ENCODE measurements at regions not wholly inside any gene's neighbourhood (a gene's known extent, or its start where the extent isn't known, plus 50 kb on each side); places are given as distances from the start of the nearest gene placed in this dataset.

DNA sequence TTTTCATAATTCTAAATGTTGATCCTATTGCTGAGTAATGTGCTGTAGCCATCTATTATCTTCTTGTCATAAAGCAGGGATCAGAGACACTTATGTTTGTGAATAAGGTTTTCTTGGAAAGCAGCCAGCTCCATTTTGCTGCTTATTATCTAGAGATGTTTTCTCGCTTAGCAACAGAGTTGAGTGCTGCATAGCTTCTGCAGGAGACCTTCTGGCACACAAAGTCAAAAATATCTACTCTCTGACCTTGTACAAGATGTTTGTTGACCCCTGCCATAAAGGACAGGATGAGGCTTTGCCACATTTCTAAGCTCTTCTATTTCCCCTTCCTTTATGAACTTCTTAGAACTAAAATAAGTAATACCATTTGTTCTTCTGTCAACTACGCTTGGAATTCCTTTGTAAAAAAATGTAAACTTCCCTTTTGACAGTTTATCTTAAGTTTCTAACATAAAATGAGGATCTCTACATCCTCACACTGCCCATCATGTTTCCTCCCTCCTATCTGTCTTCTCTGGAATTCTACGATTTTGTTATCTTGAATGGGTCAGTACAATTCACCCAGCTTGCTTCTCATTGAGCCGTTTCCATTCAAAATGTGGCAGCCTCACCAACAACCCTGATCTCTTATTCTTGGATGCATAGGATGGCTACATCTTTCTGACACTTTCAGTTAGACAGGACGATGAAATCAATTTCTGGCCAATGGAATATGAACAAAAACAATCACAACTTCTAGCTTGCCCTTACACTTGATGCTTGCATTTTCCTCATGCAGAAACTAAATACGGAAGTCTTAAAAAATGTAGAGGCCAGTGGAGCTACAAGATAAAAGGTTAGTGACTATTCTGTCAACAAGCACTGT, 1377.0 kb downstream of the SUCLG1 start:
- DNase-seq: peak; percentile 89

DNA sequence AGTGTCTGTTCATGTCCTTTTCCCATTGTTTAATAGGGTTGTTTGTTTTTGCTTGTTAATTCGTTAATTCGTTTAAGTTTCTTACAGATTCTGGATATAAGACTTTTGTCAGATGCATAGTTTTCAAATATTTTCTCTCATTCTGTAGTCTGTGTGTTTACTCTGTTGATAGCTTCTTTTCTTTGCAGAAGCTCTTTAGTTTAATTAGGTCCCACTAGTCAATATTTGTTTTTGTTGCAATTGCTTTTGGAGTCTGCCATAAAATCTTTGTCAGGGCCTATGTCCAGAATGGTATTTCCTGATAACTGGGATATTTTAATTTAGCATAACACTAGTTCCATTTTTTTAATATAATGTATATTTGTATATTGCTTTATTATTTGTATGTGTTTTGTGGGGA, 1380.1 kb downstream of the SUCLG1 start:
- DNase-seq: no peak

DNA sequence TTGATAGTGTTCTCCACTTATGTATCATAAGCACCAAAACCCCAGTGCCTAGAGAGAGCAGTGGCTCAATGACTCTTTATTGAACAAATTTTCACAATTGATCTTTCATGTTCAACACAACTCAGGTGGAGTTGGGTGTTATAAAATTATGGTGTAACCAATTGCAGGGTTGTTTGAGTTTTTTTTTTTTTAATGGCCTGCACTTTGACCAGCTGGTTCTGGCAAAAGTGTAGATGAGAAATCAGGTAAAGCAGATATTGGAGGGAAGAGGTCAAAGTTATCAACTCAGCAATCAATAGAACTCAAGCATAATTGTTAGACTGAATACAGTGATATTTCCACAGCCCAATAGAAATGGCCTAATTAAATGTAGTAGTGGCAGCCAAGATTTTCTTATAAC, 1386.3 kb downstream of the SUCLG1 start:
- DNase-seq: no peak

DNA sequence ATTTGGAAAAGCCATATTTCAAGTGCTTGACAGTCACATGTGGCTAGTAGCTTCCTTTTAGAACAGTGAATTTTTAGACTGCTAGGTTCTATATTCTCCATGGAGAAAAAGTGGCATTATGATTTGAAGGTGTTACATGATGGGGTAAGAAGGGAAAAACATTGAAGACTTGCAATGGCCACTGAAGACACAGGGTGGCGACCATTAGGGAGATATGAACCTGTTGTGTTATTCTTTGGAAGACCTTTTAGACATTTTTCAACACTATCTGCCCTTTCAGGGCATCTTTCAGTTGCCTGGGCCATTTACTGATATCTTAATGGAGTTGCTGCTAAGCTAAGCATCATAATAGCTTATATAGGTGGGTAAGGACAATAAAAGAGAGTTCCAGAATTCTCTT, 1387.2 kb downstream of the SUCLG1 start:
- DNase-seq: no peak

DNA sequence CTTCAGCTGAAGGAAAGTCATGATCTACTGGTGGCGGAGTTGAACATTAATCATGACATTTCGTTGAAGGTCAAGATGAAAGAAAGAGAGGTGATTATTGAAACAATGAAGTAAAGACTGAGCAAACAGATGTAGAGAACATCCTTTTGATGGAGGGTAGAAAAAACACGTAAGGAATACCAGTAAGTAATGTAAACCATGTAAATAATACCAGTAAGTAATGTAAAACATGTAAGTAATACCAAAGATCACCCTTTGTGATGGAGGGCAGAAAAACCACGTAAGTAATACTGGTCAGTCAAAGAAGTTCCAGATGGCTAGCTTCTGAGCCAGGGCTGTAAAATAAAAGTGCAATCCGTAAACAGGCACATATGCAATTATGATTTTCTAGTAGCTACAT, 1387.7 kb downstream of the SUCLG1 start:
- DNase-seq: no peak

DNA sequence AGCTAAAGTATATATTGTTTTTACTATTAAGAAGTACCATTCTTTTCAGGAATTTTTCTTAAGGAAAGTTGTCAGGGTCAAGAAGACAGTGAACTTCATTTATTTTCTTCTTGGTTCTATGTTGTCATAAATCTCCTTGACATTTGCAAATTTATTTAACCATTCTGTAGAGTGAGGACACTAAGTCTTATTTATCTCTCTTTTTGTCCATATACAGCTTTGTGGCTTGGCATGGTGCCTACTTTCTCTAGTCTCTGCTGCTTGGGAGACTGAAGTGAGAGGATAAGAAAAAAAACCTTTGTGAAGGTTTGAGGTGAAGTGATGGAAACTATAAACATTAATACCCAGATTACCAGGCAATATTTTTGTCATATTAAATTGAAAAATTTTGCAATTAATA, 1389.4 kb downstream of the SUCLG1 start:
- DNase-seq: no peak

DNA sequence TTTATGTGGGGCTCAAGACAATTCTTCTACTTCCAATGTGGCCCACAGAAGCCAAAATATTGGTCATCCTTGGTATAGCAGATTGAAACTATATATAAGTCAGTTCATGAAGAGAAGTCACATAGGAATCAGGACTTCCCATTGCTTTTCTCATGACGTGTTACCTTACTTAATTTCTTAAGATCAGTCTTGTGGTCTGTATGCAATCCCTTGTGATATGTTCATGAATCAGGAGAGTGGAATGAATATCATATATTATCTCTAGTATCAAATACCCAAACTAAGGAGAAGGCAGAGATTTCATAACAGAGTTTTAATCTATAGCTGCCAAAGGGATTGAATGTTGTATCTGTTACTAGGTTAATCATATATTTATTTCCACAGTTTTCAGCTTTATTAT, 1390.4 kb downstream of the SUCLG1 start:
- DNase-seq: no peak

DNA sequence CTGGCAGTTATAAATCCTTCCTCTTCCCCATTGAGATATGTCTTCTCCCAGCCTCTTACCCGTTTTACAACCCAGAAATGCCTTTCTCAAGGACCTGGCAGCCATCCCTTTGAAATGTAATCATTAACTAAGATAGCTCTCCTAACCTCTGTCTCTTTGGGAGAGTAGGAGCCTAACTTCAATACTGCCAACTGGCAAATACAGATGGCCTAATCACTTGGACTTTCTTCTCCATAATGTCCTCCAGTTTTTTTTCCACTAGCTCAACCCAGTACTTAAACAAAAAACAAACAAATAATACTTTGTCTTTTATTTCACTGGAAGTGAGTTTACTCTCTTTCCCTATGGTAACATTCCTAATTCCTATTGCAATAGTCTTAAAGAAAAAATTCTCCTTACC, 1391.1 kb downstream of the SUCLG1 start:
- no peak for DNase-seq

DNA sequence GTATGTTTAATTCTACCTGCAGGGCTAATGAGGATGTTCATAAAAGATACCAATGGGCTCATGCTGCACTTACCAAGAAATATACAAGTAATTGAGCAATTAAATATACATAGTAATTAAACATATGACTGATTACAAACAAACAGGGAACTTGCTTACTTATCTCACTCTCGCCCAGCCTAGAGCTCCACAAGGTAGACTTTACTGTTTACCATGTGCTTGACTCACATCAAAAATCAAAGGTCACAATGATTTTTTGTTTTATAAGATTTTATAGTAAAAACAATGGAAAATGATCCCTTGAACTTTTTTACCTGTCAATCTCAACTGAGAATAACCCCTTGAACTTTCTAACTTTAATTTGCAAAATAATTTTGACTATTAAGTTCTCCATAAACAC, 1395.1 kb downstream of the SUCLG1 start:
- DNase-seq: no peak

DNA sequence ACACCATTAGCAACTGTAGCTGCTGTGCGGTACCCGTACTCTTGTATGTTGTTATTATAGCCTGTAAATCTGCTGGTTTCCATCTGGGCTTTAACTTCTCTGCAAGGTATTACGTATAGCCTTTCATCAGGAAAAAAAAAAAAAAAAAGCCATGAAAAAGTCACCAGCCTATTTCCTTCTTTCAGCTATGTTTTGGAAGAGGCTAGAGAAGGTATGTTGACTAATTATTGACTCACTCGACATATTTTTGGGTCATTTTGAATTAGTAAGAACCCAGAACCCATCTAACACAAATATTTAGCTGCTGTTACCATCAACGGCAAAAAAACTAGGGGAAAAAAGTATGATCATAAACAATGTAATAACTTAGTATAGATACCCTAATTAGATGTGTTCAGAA, 1395.6 kb downstream of the SUCLG1 start:
- no peak for DNase-seq

DNA sequence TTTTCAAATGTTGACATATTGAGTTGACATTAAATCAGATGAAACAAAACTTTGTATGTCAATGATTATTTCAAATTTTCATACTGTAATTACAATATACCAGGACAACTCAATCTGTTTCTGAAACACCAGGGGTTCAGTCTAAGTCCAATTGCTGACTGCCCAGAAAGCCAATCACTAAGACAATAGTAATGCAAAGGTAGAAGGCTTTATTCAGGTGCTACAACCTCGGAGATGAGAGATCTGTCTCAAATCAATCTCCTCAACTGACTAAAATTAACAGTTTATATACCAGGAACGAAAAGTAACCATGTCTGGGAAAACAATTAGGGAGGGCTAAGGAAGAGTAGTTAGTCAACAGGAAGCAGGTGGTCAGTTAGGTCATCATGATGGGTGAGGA, 1400.4 kb downstream of the SUCLG1 start:
- no peak for DNase-seq

DNA sequence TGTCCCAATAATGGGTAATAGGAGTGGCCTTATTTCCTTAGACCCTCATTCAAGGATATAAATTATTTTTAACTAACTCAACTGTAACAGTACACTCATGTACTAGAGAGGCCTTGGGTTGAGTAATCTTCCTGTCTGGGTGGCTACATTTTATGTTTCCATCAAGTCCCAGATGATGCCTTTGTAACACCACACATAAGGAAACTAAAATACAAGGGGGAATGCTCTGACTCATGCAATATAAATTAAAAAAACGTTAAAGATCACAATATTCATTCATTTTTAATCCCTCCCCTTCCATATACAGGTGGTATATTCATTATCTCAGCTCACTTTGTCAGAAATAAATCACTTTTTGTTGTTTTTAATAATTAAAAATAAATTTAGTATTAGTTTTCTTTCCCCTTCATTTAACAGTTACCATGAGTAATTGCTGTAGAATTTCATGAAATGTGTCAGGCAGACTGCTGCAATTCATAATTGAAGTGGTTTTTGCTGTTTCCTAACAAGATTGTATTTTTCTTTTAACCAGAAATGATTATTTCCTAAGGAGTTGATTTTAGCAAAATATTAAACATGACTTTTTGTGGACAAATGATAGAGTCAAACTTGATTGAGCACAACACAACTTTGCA, 1403.6 kb downstream of the SUCLG1 start:
- DNase-seq: no peak

DNA sequence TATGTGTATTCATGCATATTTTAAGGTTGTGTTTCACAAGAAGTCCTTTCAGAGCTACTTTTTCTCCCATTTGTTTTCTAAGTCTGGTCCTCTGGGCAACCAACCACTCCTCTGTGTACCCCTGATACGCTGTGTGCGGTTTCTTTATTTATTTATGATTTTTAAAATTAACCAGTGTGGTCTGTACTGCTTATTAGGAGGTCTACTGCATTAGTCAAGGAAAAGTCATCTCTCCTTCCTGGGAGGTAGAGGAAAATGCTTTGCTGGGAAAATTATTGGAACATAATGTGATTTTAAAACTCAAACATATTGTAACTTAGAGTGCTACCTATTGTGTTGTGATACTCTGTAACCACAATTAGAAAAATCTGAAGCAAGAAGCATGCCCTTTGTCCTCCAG, 1404.3 kb downstream of the SUCLG1 start:
- DNase-seq: no peak

DNA sequence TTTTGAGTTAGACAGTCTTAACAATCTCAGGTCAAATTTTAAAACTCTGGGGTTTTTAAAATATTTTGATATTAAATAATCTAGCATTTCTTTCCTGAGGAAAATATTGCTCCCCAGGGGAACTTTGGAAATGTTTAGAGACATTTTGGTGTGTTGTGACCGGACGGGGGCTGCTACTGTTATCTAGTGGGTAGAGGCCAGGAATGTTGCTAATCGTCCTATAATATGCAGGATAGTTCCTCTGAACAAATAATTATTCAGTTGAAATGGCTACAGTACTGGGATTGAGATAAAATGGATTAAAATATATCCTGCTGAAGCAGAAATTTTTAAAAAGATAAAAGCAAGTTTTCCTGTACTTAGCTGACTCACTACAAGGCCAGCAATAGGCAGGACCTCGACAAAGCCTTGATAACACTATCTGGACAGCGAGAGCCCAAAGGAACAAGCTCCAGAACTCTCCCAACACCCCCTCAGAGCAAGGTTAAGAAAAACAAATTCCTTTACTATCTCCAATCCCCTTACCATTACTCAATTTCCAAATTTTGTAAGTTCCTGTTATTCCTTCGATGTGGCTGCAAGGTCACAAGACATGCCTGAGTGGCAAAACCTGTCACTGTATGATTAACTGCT, 1407.4 kb downstream of the SUCLG1 start:
- DNase-seq: no peak

DNA sequence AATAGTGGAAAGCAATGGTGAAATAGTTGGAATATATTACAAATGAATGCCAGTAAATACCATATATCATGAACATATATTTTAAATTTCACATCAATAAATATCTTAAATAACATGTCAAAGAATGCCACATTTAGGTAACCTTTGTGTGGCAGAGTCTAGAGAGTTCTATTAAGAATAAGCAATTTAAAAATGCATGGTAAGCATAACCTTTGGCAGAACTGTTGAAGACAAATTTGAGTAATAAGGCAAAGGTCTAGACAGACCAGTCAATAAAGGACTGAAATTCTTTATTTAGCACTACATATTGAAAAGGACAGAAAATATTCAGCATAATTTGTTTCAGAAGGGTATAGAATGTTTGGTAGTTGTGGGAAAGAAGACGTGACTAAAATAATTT, 1417.0 kb downstream of the SUCLG1 start:
- no peak for DNase-seq

DNA sequence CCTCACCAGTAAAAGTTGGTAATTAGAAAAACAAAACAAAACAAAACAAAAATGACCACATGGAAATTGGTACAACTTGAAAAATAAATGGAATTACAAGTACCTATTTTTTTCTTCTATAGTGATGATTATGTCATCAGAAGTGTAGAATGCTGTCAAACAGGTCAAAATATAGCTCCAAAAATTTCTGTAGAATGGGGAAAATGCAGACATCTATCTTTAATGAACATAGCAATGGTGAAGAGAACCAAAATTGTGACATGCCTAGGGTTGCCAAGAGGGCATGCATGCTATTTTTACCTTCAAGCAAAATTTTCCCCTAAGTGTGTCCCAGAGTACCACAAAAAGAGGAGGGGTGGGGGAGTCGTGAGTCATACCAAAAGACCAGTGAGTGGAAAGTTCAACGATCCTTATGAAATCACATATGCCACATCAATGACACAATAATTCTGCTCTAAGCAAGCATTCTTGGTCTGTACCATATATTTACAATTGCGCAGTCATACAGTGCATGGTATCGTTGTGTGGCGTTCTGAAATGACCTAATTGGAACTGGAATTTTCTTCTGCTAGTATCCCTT, 1436.4 kb downstream of the SUCLG1 start:
- DNase-seq: no peak

DNA sequence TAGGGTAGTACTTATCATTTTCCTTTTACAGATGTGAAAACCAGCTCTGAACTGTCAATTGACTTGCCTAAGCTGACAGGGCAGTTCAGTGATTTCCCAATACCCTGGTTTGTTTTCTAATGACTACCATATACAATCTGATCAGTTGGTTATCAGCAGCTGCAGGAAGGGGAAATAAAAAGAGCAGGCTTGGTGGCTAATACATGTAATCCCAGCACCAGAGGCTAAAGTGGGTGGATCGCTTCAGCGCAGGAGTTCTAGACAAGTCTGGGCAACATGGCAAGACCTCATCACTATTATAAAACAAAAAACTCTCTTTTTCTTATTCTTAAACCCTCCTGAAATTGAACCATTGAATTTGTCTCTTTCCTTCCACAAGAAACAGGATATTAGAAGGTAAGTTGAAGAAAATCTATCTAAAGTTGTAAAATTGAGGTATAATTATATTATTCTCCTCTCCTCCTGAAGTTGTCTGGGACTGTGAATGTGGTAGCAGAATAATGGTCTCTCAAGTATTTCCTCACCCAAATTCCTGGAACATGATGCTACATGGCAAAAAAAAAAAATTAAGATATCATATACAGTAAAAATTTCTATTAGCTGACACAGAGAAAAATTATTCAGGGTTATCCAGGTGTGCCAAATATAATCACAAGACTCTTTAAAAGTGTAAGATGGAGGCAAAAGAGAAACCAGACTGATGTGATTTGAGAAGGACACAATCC, 1441.6 kb downstream of the SUCLG1 start:
- no peak for DNase-seq

DNA sequence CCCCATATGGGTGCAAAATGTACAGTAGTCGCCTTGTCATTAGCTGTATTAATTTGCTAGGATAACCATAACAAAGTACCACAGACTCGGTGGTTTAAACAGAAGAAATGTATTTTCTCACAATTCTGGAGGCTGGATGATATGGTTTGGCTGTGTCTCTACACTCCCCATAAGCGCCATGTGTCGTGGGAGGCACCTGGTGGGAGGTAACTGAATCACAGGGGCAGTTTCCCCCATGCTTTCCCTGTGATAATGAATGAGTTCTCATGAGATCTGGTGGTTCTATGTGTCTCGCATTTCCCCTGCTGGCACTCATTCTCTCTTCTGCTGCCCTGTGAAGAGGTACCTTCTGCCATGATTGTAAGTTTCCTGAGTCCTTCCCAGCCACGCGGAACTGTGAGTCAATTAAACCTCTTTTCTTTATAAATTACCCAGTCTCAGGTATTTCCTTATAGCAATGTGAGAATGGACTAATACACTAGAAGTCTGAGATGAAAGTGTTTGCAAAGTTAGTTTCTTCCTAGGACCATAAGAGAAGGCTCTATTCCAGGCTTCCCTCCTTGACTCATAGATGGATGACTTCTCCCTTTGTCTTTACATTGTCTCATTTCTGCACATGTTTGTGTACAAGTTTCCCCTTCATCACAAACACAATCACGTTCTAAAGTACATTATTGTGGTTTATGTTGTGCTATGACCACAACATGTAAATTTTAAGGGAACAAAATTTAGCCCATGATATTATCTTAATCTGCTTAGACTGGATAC, 1442.6 kb downstream of the SUCLG1 start:
- no peak for DNase-seq

DNA sequence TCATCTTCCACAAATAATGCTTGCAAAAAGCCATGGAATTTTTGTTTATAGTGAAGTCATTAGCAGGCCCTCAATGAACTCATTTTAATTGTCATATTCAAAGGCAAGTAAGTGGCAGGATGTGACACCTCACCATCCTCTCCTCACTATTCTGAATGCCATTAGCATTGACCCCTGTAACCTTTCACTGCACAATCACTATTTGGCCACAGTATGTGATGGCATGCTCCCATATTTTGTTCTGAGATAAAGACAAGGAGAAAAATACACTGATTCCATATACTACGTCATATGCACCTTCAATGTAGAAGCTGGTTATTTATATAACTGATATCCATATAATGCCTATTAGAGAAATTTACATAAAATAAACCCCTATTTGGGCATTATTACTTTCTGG, 1443.2 kb downstream of the SUCLG1 start:
- DNase-seq: no peak

DNA sequence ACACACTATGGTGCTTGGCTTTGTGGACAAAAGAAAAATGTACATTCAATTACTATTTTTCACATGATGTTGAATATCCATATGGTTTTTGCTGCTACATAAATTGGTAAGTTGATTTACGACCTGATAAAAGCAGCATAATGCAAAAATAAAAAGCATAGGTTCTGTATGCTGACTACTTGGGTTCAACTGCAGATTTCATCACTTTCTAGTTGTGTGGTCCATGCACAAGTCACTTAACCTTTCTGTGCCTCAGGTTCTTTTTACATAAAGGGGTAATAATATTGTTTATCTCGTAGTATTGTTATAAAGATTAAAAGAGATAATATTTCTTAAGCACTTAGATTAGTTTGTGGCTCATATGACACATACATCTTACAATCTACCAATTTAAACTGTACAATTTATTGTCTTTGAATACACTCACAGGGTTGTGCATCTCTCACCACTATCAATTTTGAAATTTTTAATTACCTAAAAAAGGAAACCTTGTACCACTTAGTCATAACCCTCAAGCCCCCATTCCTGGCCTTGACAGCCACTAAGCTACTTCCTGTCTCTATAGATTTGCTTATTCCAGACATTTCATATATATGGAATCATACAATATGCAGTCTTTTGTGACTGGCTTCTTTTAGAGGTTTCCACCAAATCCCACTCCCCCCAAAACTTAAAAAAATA, 1443.9 kb downstream of the SUCLG1 start:
- no peak for DNase-seq

DNA sequence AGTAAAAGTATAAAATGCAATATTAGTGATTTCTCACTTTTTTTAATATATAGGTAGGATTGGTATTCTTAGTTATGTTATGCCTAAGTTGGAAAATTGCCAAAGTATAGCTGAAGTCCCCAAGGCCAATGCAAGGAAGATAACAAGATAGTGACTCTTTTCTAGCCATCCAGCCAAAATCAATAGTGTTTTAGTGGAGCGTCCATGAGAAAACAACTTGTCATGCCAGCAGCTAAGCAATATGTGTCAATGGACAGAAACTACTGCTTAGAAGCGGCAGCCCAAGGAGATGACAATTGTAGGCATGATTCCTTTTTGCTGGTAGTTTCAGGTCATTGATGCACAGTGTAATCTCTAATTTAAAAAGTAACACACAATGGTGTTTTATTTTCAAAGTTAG, 1444.6 kb downstream of the SUCLG1 start:
- DNase-seq: no peak

DNA sequence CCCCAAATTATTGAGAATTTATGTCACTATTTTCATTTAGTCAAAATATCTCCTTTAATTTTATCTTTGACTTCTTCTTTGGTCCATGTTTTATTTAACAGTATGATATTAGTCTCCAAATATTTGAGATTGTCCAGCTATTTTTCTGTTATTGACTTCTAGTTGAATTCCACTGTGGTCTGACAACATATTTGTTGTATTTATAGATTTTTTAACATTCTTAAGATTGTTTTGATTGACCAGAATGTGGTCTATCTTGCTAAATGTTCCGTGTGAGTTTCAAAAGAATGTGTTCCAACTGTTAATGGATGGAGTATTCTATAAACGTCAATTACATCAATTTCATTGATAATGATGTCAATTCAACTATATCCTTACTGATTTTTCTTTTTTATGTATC, 1452.1 kb downstream of the SUCLG1 start:
- no peak for DNase-seq

Measured in NCI-H1092 (cell line).